Neutrophil (primary cell): ENCODE measurements at regions not wholly inside any gene's neighbourhood (a gene's known extent, or its start where the extent isn't known, plus 50 kb on each side); places are given as distances from the start of the nearest gene placed in this dataset.

Source experiments
- H3K27ac ChIP-seq: fragments of 200-600 bp; sonication (generic); 2 replicates; pipeline ENCODE4 v1.5.1; 2016; ENCODE audit warnings: mild to moderate bottlenecking, moderate library complexity
- H3K27me3 ChIP-seq: fragments of 200-600 bp; sonication (generic); 2 replicates; pipeline ENCODE4 v1.6.0; 2016; ENCODE audit warnings: mild to moderate bottlenecking
- H3K36me3 ChIP-seq: fragments of 200-600 bp; sonication (generic); 2 replicates; pipeline ENCODE4 v1.5.1; 2017
- H3K4me1 ChIP-seq, 2 experiments: fragments of 200-600 bp in 1 of 2; sonication (generic) in 1 of 2; 1 replicate in 1 of 2; 2 replicates in 1 of 2; pipeline versions ENCODE4 v1.5.1 to v1.6.1; 2013 to 2016; ENCODE audit warnings: low read depth in 1 of 2, low read length in 1 of 2, mild to moderate bottlenecking in 1 of 2, moderate library complexity in 1 of 2; ENCODE audit not compliant: control insufficient read depth in 1 of 2, insufficient read depth in 1 of 2
- H3K4me3 ChIP-seq, 2 experiments: fragments of 200-600 bp in 1 of 2; sonication (generic) in 1 of 2; 1 replicate in 1 of 2; 2 replicates in 1 of 2; pipeline ENCODE4 v1.5.1; 2013 to 2016; ENCODE audit warnings: low read depth in 1 of 2, low read length in 1 of 2, mild to moderate bottlenecking in 1 of 2, moderate library complexity in 1 of 2
- H3K9me3 ChIP-seq: fragments of 200-600 bp; sonication (generic); 2 replicates; pipeline ENCODE4 v1.5.1; 2016
- CTCF ChIP-seq: fragments of 200-600 bp; sonication (generic); IDR thresholded peaks from 2 replicates; pipeline ENCODE4 v1.5.1; 2016; ENCODE audit warnings: antibody characterized with exemption

DNA sequence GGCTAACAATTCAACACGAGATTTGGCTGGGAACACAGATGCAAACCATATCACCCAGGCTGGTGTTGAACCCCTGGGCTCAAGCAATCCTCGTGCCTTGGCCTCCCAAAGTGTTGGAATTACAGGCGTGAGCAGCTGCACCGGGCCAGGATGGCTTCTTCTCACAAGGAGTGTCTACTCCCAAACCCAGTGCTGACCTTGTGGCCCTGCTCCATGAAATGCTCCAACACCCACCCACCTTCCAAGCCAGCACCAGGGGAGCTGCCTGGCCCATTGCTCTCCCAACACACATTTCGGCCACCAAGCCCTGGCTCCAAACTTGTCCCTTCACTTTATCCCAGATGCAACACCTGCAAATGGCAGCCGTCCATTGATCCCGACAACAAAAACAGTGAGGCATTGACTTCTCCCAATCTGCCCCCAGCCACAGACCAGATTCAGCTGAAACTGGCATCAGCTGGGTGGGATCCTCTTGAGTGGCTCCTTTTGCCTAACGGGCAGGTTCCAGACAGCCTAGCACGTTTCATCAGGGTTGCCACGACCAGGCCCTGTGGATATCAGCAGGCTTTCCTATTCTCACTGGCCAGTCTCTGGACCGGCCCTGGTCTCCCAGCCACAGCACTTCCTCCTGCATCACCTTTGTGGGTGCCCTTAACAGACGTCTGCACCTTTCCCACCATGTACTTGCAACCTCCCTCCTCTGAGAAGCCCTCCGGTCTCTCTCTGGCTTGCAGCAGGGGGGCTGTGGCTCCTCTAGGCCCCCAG lies 105.7 kb upstream of the CARD11 start:
- Histone ChIP-seq H3K4me1 (no peaks in the 10 kb centered on the region), H3K36me3 (no peaks in the 10 kb centered on the region), H3K4me3 (no peak overlapping the region), H3K27me3 (peaks cover 59% of the 10 kb centered on the region), H3K27ac (no peak overlapping the region), H3K9me3 (no peaks in the 10 kb centered on the region)
- no peak for TF ChIP-seq CTCF

GRCh38 chr7:3150027-3150426 lies 106.4 kb upstream of the CARD11 start:
- Histone ChIP-seq H3K27me3 (peaks cover 59% of the 10 kb centered on the region), H3K9me3 (no peaks in the 10 kb centered on the region), H3K27ac (no peak overlapping the region), H3K4me1 (no peaks in the 10 kb centered on the region), H3K36me3 (no peaks in the 10 kb centered on the region), H3K4me3 (no peak overlapping the region)
- TF ChIP-seq CTCF: no peak

DNA sequence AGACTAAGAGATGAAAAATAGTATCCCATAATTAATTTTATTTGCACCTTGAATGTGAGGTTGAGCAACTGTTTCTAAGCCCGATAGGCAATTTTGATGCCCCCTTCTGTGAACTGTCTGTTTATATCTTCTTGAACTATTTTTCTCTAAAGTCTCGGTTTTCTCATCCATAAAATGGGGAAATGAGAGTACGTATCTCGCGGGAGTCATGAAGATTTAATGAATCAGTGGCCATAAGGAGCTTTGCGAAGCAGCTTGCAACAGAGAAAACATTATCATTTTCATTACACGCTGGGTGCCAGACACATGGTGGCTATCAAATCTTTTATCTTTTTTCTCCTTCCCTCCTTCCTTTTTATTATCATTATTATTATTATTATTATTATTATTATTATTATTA lies 108.1 kb upstream of the CARD11 start:
- no peak for TF ChIP-seq CTCF
- Histone ChIP-seq H3K27me3 (peaks cover 43% of the 10 kb centered on the region), H3K27ac (no peak overlapping the region), H3K4me3 (no peak overlapping the region), H3K36me3 (no peaks in the 10 kb centered on the region), H3K9me3 (no peaks in the 10 kb centered on the region), H3K4me1 (no peaks in the 10 kb centered on the region)

DNA sequence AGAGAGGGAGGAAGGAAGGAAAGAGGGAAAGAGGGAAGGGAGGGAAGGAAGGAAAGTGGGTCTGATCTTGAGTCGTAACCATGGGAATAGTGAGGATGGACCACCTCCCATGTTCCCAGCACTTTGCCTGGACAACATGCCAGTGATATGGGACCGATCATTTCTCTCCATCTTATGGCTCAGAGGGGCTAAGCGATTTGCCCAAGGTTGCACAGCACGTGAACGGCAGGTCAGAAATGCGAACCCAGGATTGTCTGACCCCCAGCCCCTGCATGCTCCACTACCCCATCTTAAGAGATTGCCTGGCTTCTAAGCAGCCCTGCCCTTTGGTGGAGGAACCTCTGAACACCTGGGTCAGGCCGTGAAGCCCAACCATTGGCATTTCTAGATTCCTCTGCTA lies 109.0 kb upstream of the CARD11 start:
- H3K9me3 ChIP-seq: no peaks in the 10 kb centered on the region
- no peak overlapping the region for H3K4me3 ChIP-seq
- no peaks in the 10 kb centered on the region for H3K4me1 ChIP-seq
- peaks cover 40% of the 10 kb centered on the region for H3K27me3 ChIP-seq
- H3K27ac ChIP-seq: no peak overlapping the region
- no peaks in the 10 kb centered on the region for H3K36me3 ChIP-seq
- no peak for TF ChIP-seq CTCF

GRCh38 chr7:3153118-3153517 lies 109.5 kb upstream of the CARD11 start:
- Histone ChIP-seq H3K9me3 (no peaks in the 10 kb centered on the region), H3K27ac (no peak overlapping the region), H3K27me3 (peaks cover 40% of the 10 kb centered on the region), H3K36me3 (no peaks in the 10 kb centered on the region), H3K4me3 (no peak overlapping the region), H3K4me1 (no peaks in the 10 kb centered on the region)
- no peak for TF ChIP-seq CTCF
